ENCODE measurements at regions not wholly inside any gene's neighbourhood (a gene's known extent, or its start where the extent isn't known, plus 50 kb on each side); places are given as distances from the start of the nearest gene placed in this dataset.

DNA sequence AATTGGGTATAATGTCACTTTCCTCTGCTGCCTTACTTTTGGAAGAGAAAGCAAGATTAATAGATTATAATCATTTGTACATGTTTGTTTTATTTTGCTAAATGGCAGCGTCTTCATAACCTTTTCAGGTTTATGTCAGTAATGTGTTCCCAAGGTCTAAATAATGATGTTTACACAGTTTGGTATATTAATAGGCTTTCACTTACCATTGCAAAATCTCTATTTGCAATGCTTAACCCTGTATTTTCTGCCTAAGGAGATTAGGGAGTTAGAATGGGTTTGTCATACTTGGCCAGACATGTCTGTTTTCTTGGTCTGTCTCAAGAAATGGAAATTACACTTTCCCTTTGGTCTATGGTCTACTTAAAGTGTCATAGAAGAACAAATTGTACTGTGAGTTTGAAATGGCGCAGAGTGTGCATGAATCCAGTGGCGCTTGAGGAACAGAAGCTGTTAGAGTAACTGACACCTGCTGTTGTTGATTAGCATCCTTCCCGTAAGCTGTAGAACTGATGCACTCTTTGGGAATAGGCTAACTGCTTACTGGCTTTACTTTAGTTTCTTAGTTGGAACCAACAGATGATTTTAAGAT is 261.1 kb downstream of the SAMD5 start:
- Histone ChIP-seq H3K27ac (replicated peaks) (no peak overlapping the region), H3K27me3 (ENCODE audit: insufficient read depth, poor library complexity, severe bottlenecking) (no peaks in the 10 kb centered on the region), H3K4me3 (replicated peaks; ENCODE audit: insufficient read depth, low read length) (no peak overlapping the region)
- TF ChIP-seq POLR2AphosphoS5 (IDR thresholded peaks at IDR 0.05; ENCODE audit: low read depth) = no peak
- no peak for TF ChIP-seq GABPA (IDR thresholded peaks at IDR 0.05; ENCODE audit: low read depth)
- TF ChIP-seq, protein P1, sequence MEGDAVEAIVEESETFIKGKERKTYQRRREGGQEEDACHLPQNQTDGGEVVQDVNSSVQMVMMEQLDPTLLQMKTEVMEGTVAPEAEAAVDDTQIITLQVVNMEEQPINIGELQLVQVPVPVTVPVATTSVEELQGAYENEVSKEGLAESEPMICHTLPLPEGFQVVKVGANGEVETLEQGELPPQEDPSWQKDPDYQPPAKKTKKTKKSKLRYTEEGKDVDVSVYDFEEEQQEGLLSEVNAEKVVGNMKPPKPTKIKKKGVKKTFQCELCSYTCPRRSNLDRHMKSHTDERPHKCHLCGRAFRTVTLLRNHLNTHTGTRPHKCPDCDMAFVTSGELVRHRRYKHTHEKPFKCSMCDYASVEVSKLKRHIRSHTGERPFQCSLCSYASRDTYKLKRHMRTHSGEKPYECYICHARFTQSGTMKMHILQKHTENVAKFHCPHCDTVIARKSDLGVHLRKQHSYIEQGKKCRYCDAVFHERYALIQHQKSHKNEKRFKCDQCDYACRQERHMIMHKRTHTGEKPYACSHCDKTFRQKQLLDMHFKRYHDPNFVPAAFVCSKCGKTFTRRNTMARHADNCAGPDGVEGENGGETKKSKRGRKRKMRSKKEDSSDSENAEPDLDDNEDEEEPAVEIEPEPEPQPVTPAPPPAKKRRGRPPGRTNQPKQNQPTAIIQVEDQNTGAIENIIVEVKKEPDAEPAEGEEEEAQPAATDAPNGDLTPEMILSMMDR (IDR thresholded peaks at IDR 0.05; ENCODE audit: insufficient read depth, low read length) = no peak
- no peak for TF ChIP-seq SPI1 (IDR thresholded peaks at IDR 0.05; ENCODE audit: borderline replicate concordance, low read depth)
- TF ChIP-seq, protein P2, sequence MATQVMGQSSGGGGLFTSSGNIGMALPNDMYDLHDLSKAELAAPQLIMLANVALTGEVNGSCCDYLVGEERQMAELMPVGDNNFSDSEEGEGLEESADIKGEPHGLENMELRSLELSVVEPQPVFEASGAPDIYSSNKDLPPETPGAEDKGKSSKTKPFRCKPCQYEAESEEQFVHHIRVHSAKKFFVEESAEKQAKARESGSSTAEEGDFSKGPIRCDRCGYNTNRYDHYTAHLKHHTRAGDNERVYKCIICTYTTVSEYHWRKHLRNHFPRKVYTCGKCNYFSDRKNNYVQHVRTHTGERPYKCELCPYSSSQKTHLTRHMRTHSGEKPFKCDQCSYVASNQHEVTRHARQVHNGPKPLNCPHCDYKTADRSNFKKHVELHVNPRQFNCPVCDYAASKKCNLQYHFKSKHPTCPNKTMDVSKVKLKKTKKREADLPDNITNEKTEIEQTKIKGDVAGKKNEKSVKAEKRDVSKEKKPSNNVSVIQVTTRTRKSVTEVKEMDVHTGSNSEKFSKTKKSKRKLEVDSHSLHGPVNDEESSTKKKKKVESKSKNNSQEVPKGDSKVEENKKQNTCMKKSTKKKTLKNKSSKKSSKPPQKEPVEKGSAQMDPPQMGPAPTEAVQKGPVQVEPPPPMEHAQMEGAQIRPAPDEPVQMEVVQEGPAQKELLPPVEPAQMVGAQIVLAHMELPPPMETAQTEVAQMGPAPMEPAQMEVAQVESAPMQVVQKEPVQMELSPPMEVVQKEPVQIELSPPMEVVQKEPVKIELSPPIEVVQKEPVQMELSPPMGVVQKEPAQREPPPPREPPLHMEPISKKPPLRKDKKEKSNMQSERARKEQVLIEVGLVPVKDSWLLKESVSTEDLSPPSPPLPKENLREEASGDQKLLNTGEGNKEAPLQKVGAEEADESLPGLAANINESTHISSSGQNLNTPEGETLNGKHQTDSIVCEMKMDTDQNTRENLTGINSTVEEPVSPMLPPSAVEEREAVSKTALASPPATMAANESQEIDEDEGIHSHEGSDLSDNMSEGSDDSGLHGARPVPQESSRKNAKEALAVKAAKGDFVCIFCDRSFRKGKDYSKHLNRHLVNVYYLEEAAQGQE (IDR thresholded peaks at IDR 0.05; ENCODE audit: insufficient replicate concordance, low read depth) = no peak
- no peak for DNase-seq (ENCODE audit: low read depth in 1 of 2, low spot score in 1 of 2)

DNA sequence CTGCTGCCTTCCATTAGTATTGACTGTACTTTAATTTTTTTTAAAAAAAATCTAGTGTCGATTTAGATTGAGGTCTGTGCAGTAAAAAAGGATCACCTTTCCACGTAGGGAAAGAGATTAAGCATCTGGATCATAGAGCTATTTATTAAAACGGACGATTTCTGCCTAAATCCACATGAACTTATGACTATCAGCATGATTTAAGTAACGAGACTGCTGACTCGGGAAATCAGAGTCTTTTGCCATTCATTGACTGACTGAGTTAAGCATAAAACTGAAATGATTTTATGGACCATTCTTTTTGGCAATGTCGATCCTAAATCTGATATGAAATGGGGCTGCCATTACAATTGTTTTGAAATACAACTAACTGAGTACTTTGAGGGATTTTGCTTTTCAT is 261.7 kb downstream of the SAMD5 start:
- no peak overlapping the region for H3K4me3 ChIP-seq (replicated peaks; ENCODE audit: insufficient read depth, low read length)

DNA sequence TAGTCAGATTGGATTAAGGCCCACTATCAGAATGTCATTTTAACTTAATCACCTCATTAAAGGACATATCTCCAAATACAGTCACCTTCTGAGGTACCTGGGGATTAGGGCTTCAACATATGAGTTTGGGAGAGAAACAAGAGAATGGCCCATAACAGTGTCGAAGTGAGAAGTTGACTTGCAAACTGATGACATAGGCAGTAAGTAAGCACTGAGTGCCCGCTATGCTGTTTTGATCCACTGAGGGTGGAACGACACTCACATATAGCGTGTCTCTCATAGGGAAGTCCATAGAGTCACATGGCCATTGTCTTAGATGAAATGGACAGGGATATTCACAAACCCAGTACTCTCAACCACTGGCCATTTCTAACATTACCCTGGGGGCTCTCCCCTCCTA is 264.2 kb downstream of the SAMD5 start:
- no peak overlapping the region for H3K27ac ChIP-seq (replicated peaks)
- DNase-seq (ENCODE audit: low read depth in 1 of 2, low spot score in 1 of 2) = no peak
- no peak overlapping the region for H3K4me3 ChIP-seq (replicated peaks; ENCODE audit: insufficient read depth, low read length)
- H3K27me3 ChIP-seq (ENCODE audit: insufficient read depth, poor library complexity, severe bottlenecking) = no peaks in the 10 kb centered on the region
- TF ChIP-seq, protein P2 (IDR thresholded peaks at IDR 0.05; ENCODE audit: insufficient replicate concordance, low read depth) = no peak
- TF ChIP-seq GABPA (IDR thresholded peaks at IDR 0.05; ENCODE audit: low read depth) = no peak
- no peak for TF ChIP-seq SPI1 (IDR thresholded peaks at IDR 0.05; ENCODE audit: borderline replicate concordance, low read depth)
- TF ChIP-seq POLR2AphosphoS5 (IDR thresholded peaks at IDR 0.05; ENCODE audit: low read depth) = no peak
- TF ChIP-seq, protein P1 (IDR thresholded peaks at IDR 0.05; ENCODE audit: insufficient read depth, low read length) = no peak

More for the DNA sequence above, 261.7 kb downstream of the SAMD5 start:
- Histone ChIP-seq H3K27me3 (ENCODE audit: insufficient read depth, poor library complexity, severe bottlenecking) (no peaks in the 10 kb centered on the region), H3K27ac (replicated peaks) (no peak overlapping the region)
- TF ChIP-seq, protein P1 (IDR thresholded peaks at IDR 0.05; ENCODE audit: insufficient read depth, low read length) = no peak
- no peak for TF ChIP-seq SPI1 (IDR thresholded peaks at IDR 0.05; ENCODE audit: borderline replicate concordance, low read depth)
- TF ChIP-seq, protein P2 (IDR thresholded peaks at IDR 0.05; ENCODE audit: insufficient replicate concordance, low read depth) = no peak
- TF ChIP-seq GABPA (IDR thresholded peaks at IDR 0.05; ENCODE audit: low read depth) = no peak
- TF ChIP-seq POLR2AphosphoS5 (IDR thresholded peaks at IDR 0.05; ENCODE audit: low read depth) = no peak
- DNase-seq (ENCODE audit: low read depth in 1 of 2, low spot score in 1 of 2) = no peak

Measured in HL-60 (cell line).